Glutamatergic neuron (in vitro differentiated cells): ENCODE measurements at regions not wholly inside any gene's neighbourhood (a gene's known extent, or its start where the extent isn't known, plus 50 kb on each side); places are given as distances from the start of the nearest gene placed in this dataset.

Source experiments
- DNase-seq: peaks from one replicate; pipeline ENCODE4 v3.0.0; 2022
- H3K27ac Mint-ChIP-seq: one replicate; pipeline ENCODE4 v1.8.0; 2020; ENCODE audit warnings: mild to moderate bottlenecking, mixed read lengths, inconsistent platforms; ENCODE audit not compliant: unreplicated experiment
- H3K27me3 Mint-ChIP-seq: one replicate; pipeline ENCODE4 v1.8.0; 2020; ENCODE audit warnings: mild to moderate bottlenecking, moderate library complexity, mixed read lengths, inconsistent platforms; ENCODE audit not compliant: unreplicated experiment
- H3K36me3 Mint-ChIP-seq: one replicate; pipeline ENCODE4 v1.8.0; 2020; ENCODE audit warnings: mild to moderate bottlenecking, mixed read lengths, inconsistent platforms; ENCODE audit not compliant: unreplicated experiment
- H3K4me1 Mint-ChIP-seq: one replicate; pipeline ENCODE4 v1.8.0; 2020; ENCODE audit warnings: mild to moderate bottlenecking, low read depth, mixed read lengths, inconsistent platforms; ENCODE audit not compliant: unreplicated experiment
- H3K4me3 Mint-ChIP-seq: one replicate; pipeline ENCODE4 v1.8.0; 2020; ENCODE audit warnings: mild to moderate bottlenecking, mixed read lengths, inconsistent platforms; ENCODE audit not compliant: unreplicated experiment
- H3K9me3 Mint-ChIP-seq: one replicate; pipeline ENCODE4 v1.8.0; 2020; ENCODE audit warnings: mild to moderate bottlenecking, moderate library complexity, mixed read lengths, inconsistent platforms; ENCODE audit not compliant: unreplicated experiment
- CTCF ChIP-seq: fragments of 200-600 bp; sonication (generic); IDR thresholded peaks from one replicate; pipeline ENCODE4 v1.5.0; 2021; ENCODE audit not compliant: partially characterized antibody, unreplicated experiment

- Mint-ChIP-seq H3K4me3 (peak overlapping the region; percentile 88), H3K4me1 (peaks cover 11% of the 10 kb centered on the region), H3K36me3 (peaks cover 31% of the 10 kb centered on the region), H3K27me3 (peaks cover 29% of the 10 kb centered on the region), H3K9me3 (peaks cover 18% of the 10 kb centered on the region), H3K27ac (peak overlapping the region; percentile 11)
- peak; percentile 67 for DNase-seq
- no peak for TF ChIP-seq CTCF
Observed at GRCh38 chr3:43994657-43995546, 246.8 kb upstream of the TOPAZ1 start.

- H3K9me3 Mint-ChIP-seq, result peaks cover 18% of the 10 kb centered on the region
- H3K27me3 Mint-ChIP-seq, result peaks cover 30% of the 10 kb centered on the region
- no peak for TF ChIP-seq CTCF
- peak; percentile 37 for DNase-seq
- H3K4me1 Mint-ChIP-seq, result peaks cover 11% of the 10 kb centered on the region
- H3K27ac Mint-ChIP-seq, result no peak overlapping the region
- H3K4me3 Mint-ChIP-seq, result peak overlapping the region; percentile 91
- peaks cover 29% of the 10 kb centered on the region for H3K36me3 Mint-ChIP-seq
Observed at GRCh38 chr3:43995547-43996378, 245.9 kb upstream of the TOPAZ1 start.

- Mint-ChIP-seq H3K4me3 (peak overlapping the region; percentile 91), H3K4me1 (peaks cover 11% of the 10 kb centered on the region), H3K9me3 (peaks cover 18% of the 10 kb centered on the region), H3K27me3 (peaks cover 30% of the 10 kb centered on the region), H3K27ac (no peak overlapping the region), H3K36me3 (peaks cover 23% of the 10 kb centered on the region)
- DNase-seq, result peak; percentile 69
- no peak for TF ChIP-seq CTCF
Observed at GRCh38 chr3:43996379-43997301, 245.0 kb upstream of the TOPAZ1 start.

GRCh38 chr3:43997316-43997715, 244.4 kb upstream of the TOPAZ1 start:
- DNase-seq, result no peak
- Mint-ChIP-seq H3K9me3 (peaks cover 18% of the 10 kb centered on the region), H3K4me1 (peaks cover 11% of the 10 kb centered on the region), H3K27me3 (peaks cover 30% of the 10 kb centered on the region), H3K27ac (no peak overlapping the region), H3K36me3 (peaks cover 18% of the 10 kb centered on the region), H3K4me3 (peak overlapping the region; percentile 91)
- TF ChIP-seq CTCF, result no peak
